ENCODE measurements at regions not wholly inside any gene's neighbourhood (a gene's known extent, or its start where the extent isn't known, plus 50 kb on each side); places are given as distances from the start of the nearest gene placed in this dataset.
"Not testable (repeated sequence)": the region's sequence is repeated elsewhere in the genome, so short reads cannot be mapped to it uniquely, and the experiment has no call there.

GRCh38 chrX:63581906-63582305, 203.1 kb downstream of the ARHGEF9 start:
- TF ChIP-seq ZNF274 (IDR thresholded peaks at IDR 0.05; ENCODE audit: low read depth, low read length): no peak
- no peak overlapping the region for H3K4me3 ChIP-seq (ENCODE audit: low read length)

GRCh38 chrX:63581398-63581797, 203.6 kb downstream of the ARHGEF9 start:
- no peak overlapping the region for H3K4me3 ChIP-seq (ENCODE audit: low read length)
- TF ChIP-seq ZNF274 (IDR thresholded peaks at IDR 0.05; ENCODE audit: low read depth, low read length): no peak

GRCh38 chrX:63576533-63576932, 208.5 kb downstream of the ARHGEF9 start:
- no peak overlapping the region for H3K4me3 ChIP-seq (ENCODE audit: low read length)
- no peak for TF ChIP-seq ZNF274 (IDR thresholded peaks at IDR 0.05; ENCODE audit: low read depth, low read length)

- not testable (repeated sequence) for H3K4me3 ChIP-seq (ENCODE audit: low read length)
Observed at GRCh38 chrX:63575700-63576099, 209.3 kb downstream of the ARHGEF9 start.

- H3K4me3 ChIP-seq (ENCODE audit: low read length): no peak overlapping the region
- no peak for TF ChIP-seq ZNF274 (IDR thresholded peaks at IDR 0.05; ENCODE audit: low read depth, low read length)
Observed at GRCh38 chrX:63566856-63567255, 215.7 kb upstream of the SPIN4 start.

GRCh38 chrX:63561425-63561824, 210.3 kb upstream of the SPIN4 start:
- H3K4me3 ChIP-seq (ENCODE audit: low read length): peak overlapping the region; percentile 60
- TF ChIP-seq ZNF274 (IDR thresholded peaks at IDR 0.05; ENCODE audit: low read depth, low read length): no peak

- TF ChIP-seq ZNF274 (IDR thresholded peaks at IDR 0.05; ENCODE audit: low read depth, low read length): no peak
- peak overlapping the region; percentile 63 for H3K4me3 ChIP-seq (ENCODE audit: low read length)
Observed at GRCh38 chrX:63560601-63561218, 209.6 kb upstream of the SPIN4 start.

GRCh38 chrX:63551856-63552255, 200.7 kb upstream of the SPIN4 start:
- no peak for TF ChIP-seq ZNF274 (IDR thresholded peaks at IDR 0.05; ENCODE audit: low read depth, low read length)
- no peak overlapping the region for H3K4me3 ChIP-seq (ENCODE audit: low read length)

GRCh38 chrX:63530654-63531053, 179.5 kb upstream of the SPIN4 start:
- TF ChIP-seq ZNF274 (IDR thresholded peaks at IDR 0.05; ENCODE audit: low read depth, low read length): no peak
- H3K4me3 ChIP-seq (ENCODE audit: low read length): no peak overlapping the region

GRCh38 chrX:63529961-63530360, 178.8 kb upstream of the SPIN4 start:
- no peak overlapping the region for H3K4me3 ChIP-seq (ENCODE audit: low read length)
- TF ChIP-seq ZNF274 (IDR thresholded peaks at IDR 0.05; ENCODE audit: low read depth, low read length): no peak

- no peak for TF ChIP-seq ZNF274 (IDR thresholded peaks at IDR 0.05; ENCODE audit: low read depth, low read length)
- H3K4me3 ChIP-seq (ENCODE audit: low read length): no peak overlapping the region
Observed at GRCh38 chrX:63526863-63527262, 175.7 kb upstream of the SPIN4 start.

- H3K4me3 ChIP-seq (ENCODE audit: low read length): no peak overlapping the region
- TF ChIP-seq ZNF274 (IDR thresholded peaks at IDR 0.05; ENCODE audit: low read depth, low read length): no peak
Observed at GRCh38 chrX:63525491-63525890, 174.4 kb upstream of the SPIN4 start.

- H3K4me3 ChIP-seq (ENCODE audit: low read length): not testable (repeated sequence)
Observed at GRCh38 chrX:63519368-63519767, 168.2 kb upstream of the SPIN4 start.

GRCh38 chrX:63514569-63515080, 163.5 kb upstream of the SPIN4 start:
- TF ChIP-seq ZNF274 (IDR thresholded peaks at IDR 0.05; ENCODE audit: low read depth, low read length): no peak
- H3K4me3 ChIP-seq (ENCODE audit: low read length): no peak overlapping the region

- no peak for TF ChIP-seq ZNF274 (IDR thresholded peaks at IDR 0.05; ENCODE audit: low read depth, low read length)
- H3K4me3 ChIP-seq (ENCODE audit: low read length): no peak overlapping the region
Observed at GRCh38 chrX:63513825-63514568, 162.9 kb upstream of the SPIN4 start.

All from GM08714 (cell line).